G401.6 (cell line): ENCODE measurements at regions not wholly inside any gene's neighbourhood (a gene's known extent, or its start where the extent isn't known, plus 50 kb on each side); places are given as distances from the start of the nearest gene placed in this dataset.

ENCODE experiments used
- FAIRE-seq: peaks from 2 replicates; lab custom pipeline; 2012; peaks lifted over from hg19 to GRCh38; lab: Jason Lieb, UNC

- no peak for FAIRE-seq
Observed at GRCh38 chr2:122739732-122740593, 984.5 kb downstream of the TSN start.

GRCh38 chr2:122740594-122740948, 985.1 kb downstream of the TSN start:
- FAIRE-seq: no peak

GRCh38 chr2:122741403-122741802, 986.0 kb downstream of the TSN start:
- no peak for FAIRE-seq

GRCh38 chr2:122743021-122743675, 987.7 kb downstream of the TSN start:
- FAIRE-seq: no peak

DNA sequence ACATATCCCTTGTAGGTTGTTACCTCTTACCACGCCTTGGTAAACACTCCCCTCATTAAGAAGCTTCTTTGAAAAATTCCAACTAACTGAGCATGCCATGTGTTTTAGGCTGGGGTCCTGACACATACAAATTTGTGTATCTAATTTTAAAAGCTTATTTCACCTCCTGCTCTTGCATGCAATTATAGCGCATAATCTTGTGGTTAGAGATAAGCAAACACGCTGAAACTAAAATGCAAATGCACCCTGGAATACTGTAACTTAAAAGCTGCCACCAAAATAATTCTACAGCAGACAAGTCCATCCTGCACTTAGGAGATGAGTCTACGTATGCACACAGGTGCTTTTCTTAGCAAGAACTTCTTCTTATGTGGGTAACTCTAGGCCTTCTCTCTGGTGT, 990.2 kb downstream of the TSN start:
- no peak for FAIRE-seq

DNA sequence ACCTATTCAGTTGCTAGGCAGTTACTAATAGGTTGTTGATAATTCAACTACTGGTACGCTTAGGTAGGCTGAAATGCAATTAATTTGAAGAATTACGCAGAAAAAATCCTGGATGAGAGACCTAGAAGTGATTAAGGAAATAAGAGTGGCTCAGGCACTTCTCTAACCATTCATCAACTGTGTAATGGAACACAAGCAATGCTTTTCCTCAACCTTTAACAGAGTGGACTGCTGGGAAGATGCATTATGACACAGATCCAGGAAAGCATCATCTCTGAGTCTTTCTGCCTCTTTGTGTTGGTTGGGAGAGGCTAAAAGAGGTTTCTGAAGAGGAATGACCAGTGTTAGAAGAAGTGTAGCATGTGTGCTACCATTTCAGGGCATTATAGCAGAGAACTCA, 992.2 kb downstream of the TSN start:
- FAIRE-seq: no peak

GRCh38 chr2:122748552-122749011, 993.1 kb downstream of the TSN start:
- FAIRE-seq: no peak

GRCh38 chr2:122749405-122749804, 994.0 kb downstream of the TSN start:
- no peak for FAIRE-seq

DNA sequence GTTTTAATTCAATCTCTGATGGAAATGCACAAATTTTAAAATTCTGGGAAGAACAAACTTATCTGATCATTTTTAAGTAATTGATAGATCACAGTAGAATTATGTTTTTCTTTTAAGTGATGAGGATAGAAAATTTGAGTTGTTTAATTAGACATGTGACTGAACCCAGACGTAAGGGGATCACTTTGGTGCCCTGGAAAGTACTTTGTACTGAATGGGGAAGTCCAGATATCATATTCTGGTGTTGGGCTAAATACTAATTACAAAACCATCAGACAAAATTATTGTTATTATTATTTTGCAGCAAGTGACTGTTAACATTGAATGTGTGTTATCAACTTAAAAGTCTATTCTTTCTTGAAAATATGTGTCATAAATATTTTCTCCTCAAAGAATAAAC, 994.6 kb downstream of the TSN start:
- FAIRE-seq: no peak

- FAIRE-seq: peak; percentile 96
Observed at GRCh38 chr2:122750808-122751207, 995.4 kb downstream of the TSN start.

- no peak for FAIRE-seq
Observed at GRCh38 chr2:122753336-122753735, 997.9 kb downstream of the TSN start.

- FAIRE-seq: no peak
Observed at GRCh38 chr2:122754561-122754960, 999.1 kb downstream of the TSN start.

- no peak for FAIRE-seq
Observed at GRCh38 chr2:122755281-122755780, 999.9 kb downstream of the TSN start.

DNA sequence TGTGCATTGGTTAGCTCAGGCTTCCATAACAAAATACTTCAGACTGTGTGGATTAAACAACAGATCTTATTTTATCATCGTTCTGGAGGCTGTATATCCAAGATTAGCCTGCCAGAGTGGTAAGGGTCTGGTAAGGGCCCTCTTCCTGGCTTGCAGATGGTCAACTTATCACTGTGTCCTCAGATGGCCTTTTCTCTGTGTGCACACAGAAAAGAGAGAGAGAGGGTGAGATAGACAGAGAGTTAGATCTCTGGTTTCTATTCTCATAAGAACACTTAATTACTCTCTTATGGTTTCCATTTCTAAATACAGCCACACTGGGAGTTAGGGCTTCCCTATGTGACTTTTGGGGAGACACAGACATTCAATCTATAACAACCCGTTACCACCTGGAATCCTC, 1003.5 kb downstream of the TSN start:
- no peak for FAIRE-seq

DNA sequence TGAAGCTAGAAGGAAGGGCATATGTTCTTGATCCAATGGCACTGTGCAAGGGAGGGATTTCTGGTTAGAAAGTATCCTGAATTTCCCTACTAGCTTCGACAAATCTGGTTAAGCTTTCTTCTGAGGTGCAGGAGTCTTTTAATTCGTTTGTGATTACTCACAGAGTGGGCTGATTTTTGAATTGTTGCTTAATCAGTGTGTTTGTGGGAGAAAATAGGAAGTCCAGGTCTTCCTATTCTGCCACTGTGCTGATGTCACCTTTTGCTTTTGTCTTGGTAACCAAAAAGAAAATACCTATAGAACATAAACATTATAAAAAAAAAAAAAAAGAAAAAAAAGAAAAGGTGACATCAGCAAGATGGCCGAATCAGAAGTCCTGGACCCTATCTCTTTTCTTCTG, 1008.6 kb downstream of the TSN start:
- no peak for FAIRE-seq

DNA sequence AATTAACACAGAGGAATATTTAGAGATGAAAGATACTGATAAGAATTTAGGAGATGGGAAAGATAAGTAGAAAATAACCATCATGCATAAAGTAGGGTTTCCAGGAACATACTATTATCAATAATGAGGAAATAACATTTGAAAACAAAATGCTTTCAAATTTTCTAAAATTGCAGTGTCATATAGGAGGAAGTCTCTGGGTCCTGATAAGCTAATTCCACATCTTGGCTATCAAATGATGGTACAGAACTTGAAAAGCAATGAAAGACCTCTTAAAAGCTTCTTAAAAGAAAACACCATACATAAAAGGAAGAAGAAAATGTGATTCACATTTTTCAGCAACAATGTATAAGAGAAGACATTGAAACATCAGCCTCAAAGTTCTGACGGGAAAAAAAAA, 1024.8 kb downstream of the TSN start:
- no peak for FAIRE-seq

DNA sequence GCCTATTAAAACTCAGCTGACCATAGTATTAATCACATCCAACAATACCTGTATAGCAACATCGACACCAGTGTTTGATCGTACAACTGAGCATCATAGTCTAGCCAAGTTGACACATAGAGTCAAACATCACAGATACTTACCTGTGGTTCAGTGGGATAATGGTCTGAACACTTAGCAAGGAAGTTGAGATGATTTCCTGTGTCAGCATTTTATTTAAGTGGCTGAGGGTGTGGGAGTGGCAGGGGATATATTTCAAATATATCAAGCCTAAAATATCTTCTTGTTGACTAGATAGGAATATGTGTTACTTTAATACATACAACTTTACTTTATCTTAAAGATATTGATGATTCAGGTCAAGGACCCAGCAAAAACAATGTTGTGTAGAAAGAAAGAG, 1038.6 kb downstream of the TSN start:
- FAIRE-seq: no peak

DNA sequence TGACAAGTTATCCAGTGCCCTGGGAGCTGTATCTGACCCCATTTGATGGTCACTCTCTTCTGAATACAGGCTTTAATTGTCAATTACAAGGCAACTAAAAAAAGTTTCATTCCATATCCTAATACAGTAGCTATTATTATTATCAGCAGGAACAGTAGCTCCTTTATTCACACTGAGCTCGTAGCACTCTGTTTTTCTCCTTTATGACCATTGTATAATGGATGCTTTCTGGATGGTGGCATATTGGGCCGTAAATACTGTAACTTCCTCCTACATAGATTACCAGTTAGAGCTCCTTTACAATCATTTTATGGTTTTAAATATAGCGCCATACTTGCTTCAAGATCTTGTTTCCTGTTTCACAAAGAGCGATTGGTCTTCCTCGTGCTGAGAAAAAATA, 1040.3 kb downstream of the TSN start:
- no peak for FAIRE-seq

DNA sequence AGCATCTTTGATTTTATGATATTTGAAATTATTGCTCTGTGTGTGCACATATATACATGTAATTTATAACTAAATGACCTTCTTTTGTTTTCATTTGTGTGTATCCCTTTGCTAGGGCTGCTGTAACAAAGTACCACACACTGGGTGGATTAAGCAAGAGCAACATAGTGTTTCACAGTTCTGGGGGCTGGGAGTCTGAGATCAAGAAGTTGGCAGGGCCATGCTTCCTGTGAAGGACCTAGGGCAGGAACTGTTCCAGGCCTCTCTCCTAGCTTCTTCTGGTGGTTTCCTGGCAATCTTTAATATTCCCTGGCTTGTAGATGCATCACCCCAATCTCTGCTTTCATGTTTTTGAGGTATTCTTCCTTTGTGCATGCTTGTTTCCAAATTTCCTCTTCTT, 1043.9 kb downstream of the TSN start:
- FAIRE-seq: no peak

DNA sequence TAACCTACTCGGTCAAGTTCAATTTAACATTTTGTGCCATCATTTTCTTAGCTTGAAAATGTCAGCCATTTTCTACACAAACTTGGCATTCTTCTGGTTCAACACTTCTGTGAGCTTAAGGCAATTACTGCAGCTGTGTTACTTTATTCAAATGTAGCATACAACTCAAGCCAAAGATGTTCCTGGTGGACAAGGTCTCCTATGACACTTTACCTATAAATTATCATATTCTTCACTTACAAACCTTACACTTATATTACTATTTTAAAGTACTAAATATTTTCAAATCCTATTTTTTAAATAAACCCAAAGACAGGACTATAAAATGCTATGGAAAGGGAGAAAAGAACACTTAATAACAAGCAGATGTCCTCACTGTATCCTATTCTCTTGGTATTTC, 1045.3 kb downstream of the TSN start:
- no peak for FAIRE-seq

- FAIRE-seq: no peak
Observed at GRCh38 chr2:122804494-122804893, 1049.0 kb downstream of the TSN start.

DNA sequence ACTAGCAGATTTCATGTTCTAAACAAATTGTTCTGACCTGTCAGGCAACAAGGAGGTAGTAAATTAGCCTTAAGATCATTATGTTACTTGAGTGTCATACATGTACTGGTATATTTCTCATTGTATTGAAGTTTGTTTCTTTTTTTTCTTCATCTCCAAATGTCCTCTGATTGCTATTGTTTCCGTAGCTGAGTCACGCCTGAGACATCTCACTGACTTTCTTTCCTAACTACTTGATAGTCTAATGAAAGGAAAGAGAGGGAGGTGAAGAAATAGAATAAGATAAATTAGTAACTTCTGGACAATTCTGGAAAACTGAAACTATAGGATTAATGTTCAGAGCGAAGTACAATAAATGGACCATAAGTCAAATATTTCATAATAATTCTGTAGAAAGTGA, 1049.9 kb downstream of the TSN start:
- no peak for FAIRE-seq

GRCh38 chr2:122808286-122808969, 1053.0 kb downstream of the TSN start:
- no peak for FAIRE-seq
